ENCODE measurements at regions not wholly inside any gene's neighbourhood (a gene's known extent, or its start where the extent isn't known, plus 50 kb on each side); places are given as distances from the start of the nearest gene placed in this dataset.

DNA sequence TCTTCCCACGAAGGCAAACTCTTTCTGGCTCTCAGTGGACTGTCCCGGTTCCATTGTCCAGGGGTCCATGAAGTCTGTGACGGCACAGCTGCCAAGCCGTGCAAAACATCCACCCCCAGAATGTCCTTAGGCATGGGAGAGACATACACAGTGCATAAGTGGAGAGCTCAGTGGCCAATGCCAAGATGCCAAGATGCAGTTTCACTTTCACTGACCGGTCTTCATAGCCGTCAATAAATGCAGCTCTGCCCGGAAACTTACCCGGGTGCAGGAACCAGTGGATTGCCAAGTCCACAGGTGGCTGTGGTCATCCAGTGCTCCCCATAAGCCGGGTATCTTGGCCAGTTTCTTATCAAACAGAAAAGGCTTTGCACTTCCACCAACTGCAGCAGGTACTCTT, 162.3 kb downstream of the PTCSC3 start:
- TF ChIP-seq, protein P1, sequence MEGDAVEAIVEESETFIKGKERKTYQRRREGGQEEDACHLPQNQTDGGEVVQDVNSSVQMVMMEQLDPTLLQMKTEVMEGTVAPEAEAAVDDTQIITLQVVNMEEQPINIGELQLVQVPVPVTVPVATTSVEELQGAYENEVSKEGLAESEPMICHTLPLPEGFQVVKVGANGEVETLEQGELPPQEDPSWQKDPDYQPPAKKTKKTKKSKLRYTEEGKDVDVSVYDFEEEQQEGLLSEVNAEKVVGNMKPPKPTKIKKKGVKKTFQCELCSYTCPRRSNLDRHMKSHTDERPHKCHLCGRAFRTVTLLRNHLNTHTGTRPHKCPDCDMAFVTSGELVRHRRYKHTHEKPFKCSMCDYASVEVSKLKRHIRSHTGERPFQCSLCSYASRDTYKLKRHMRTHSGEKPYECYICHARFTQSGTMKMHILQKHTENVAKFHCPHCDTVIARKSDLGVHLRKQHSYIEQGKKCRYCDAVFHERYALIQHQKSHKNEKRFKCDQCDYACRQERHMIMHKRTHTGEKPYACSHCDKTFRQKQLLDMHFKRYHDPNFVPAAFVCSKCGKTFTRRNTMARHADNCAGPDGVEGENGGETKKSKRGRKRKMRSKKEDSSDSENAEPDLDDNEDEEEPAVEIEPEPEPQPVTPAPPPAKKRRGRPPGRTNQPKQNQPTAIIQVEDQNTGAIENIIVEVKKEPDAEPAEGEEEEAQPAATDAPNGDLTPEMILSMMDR (IDR thresholded peaks at IDR 0.05; ENCODE audit: low read depth, low read length): no peak
- no peak for TF ChIP-seq EZH2phosphoT487 (IDR thresholded peaks at IDR 0.05; ENCODE audit: low read depth)

Data from OCI-LY3 (cell line).